IMR-90 (cell line): ENCODE measurements at regions not wholly inside any gene's neighbourhood (a gene's known extent, or its start where the extent isn't known, plus 50 kb on each side); places are given as distances from the start of the nearest gene placed in this dataset.
A peak's percentile ranks its signal among the peaks of the same experiment; 100 is the strongest.

Source experiments
- ATAC-seq: fragments of 200-7000 bp; cut with Tn5 transposase; 2 replicates; pipeline ENCODE4 v1.9.1; 2020; ENCODE audit warnings: low read depth, mild to moderate bottlenecking, moderate library complexity
- BruUV-seq: library from RNA; stranded (reverse); fragments of 400-500 nt; replicated peaks from 2 replicates; lab custom pipeline; 2021; lab: Mats Ljungman, UMichigan
- CTCF ChIA-PET: fragments of 300-600 bp; formaldehyde crosslinking; extraction: SDS; loops from one replicate; lab custom pipeline; 2021; ENCODE audit warnings: antibody characterized with exemption; lab: Yijun Ruan, JAX
- POLR2A ChIA-PET: fragments of 300-600 bp; sonication (Branson Sonifier 250); formaldehyde crosslinking; loops from one replicate; lab custom pipeline; 2022; ENCODE audit warnings: antibody characterized with exemption; ENCODE audit not compliant: unreplicated experiment; lab: Charles Lee
- DNase-seq: peaks from one replicate; pipeline ENCODE4 v3.0.0; 2013
- H2AFZ ChIP-seq: replicated peaks from 2 replicates; pipeline ENCODE3; 2013; ENCODE audit warnings: low read length, mild to moderate bottlenecking; ENCODE audit not compliant: poor library complexity
- H2AK5ac ChIP-seq: 2 replicates; pipeline ENCODE4 v1.6.1; 2013; ENCODE audit warnings: low read depth, low read length, inconsistent platforms
- H2AK9ac ChIP-seq: replicated peaks from 2 replicates; pipeline ENCODE3; 2013; ENCODE audit warnings: mild to moderate bottlenecking, low read depth, low read length, moderate library complexity; ENCODE audit not compliant: poor library complexity
- H2BK120ac ChIP-seq: 2 replicates; pipeline ENCODE4 v1.6.1; 2013; ENCODE audit warnings: low read depth, low read length, inconsistent platforms
- H2BK15ac ChIP-seq: 3 replicates; pipeline ENCODE4 v1.6.1; 2013; ENCODE audit warnings: low read depth, low read length, inconsistent platforms
- H2BK20ac ChIP-seq: 2 replicates; pipeline ENCODE4 v1.6.1; 2013; ENCODE audit warnings: low read depth, mild to moderate bottlenecking, inconsistent platforms, low read length, moderate library complexity
- H2BK5ac ChIP-seq: 2 replicates; pipeline ENCODE4 v1.6.1; 2013; ENCODE audit warnings: mild to moderate bottlenecking, low read depth, low read length, inconsistent platforms; ENCODE audit not compliant: poor library complexity, severe bottlenecking
- H3K14ac ChIP-seq: replicated peaks from 2 replicates; pipeline ENCODE4 v1.6.1; 2013; ENCODE audit warnings: low read depth, low read length, inconsistent platforms
- H3K18ac ChIP-seq: 2 replicates; pipeline ENCODE4 v1.6.1; 2013; ENCODE audit warnings: low read depth, low read length, control low read depth
- H3K23ac ChIP-seq: 2 replicates; pipeline ENCODE4 v1.6.1; 2013; ENCODE audit warnings: low read depth, low read length, inconsistent platforms
- H3K27ac ChIP-seq: 2 replicates; pipeline ENCODE4 v1.5.1; 2013; ENCODE audit warnings: mild to moderate bottlenecking, control low read depth, low read length; ENCODE audit not compliant: insufficient read depth
- H3K27me3 ChIP-seq: 2 replicates; pipeline ENCODE4 v1.6.1; 2013; ENCODE audit warnings: low read length; ENCODE audit not compliant: control insufficient read depth, insufficient read depth
- H3K36me3 ChIP-seq: 2 replicates; pipeline ENCODE4 v1.6.1; 2013; ENCODE audit warnings: low read length, mixed read lengths; ENCODE audit not compliant: control insufficient read depth, insufficient read depth
- H3K4ac ChIP-seq: 2 replicates; pipeline ENCODE4 v1.6.1; 2013; ENCODE audit warnings: low read depth, low read length, inconsistent platforms
- H3K4me1 ChIP-seq: 2 replicates; pipeline ENCODE4 v1.6.1; 2013; ENCODE audit warnings: low read length, mixed read lengths; ENCODE audit not compliant: control insufficient read depth, insufficient read depth
- H3K4me2 ChIP-seq: 2 replicates; pipeline ENCODE4 v1.6.1; 2013; ENCODE audit warnings: low read depth, mild to moderate bottlenecking, control low read depth, low read length, moderate library complexity
- H3K4me3 ChIP-seq: 2 replicates; pipeline ENCODE4 v1.5.1; 2013; ENCODE audit warnings: low read depth, mild to moderate bottlenecking, control low read depth, low read length, moderate library complexity; ENCODE audit not compliant: insufficient read depth
- H3K56ac ChIP-seq: 2 replicates; pipeline ENCODE4 v1.6.1; 2013; ENCODE audit warnings: low read length, inconsistent platforms; ENCODE audit not compliant: insufficient read depth; ENCODE audit errors: extremely low read depth
- H3K79me1 ChIP-seq, 2 experiments: 2 replicates each; pipeline ENCODE4 v1.6.1; 2013; ENCODE audit warnings: low read length in 2 of 2, inconsistent platforms in 1 of 2, low read depth in 1 of 2
- H3K9ac ChIP-seq: 2 replicates; pipeline ENCODE4 v1.6.1; 2013; ENCODE audit warnings: low read depth, low read length, control low read depth
- H3K9me1 ChIP-seq: 2 replicates; pipeline ENCODE4 v1.6.1; 2013; ENCODE audit warnings: low read length, inconsistent platforms; ENCODE audit not compliant: insufficient read depth
- H3K9me3 ChIP-seq: 2 replicates; pipeline ENCODE4 v1.6.1; 2013; ENCODE audit warnings: low read length; ENCODE audit not compliant: control insufficient read depth, insufficient read depth
- H4K20me1 ChIP-seq: 2 replicates; pipeline ENCODE4 v1.6.1; 2013; ENCODE audit warnings: low read length, inconsistent platforms; ENCODE audit not compliant: insufficient read depth
- H4K5ac ChIP-seq: 2 replicates; pipeline ENCODE4 v1.6.1; 2013; ENCODE audit warnings: mild to moderate bottlenecking, low read depth, low read length, control low read depth
- H4K8ac ChIP-seq, 2 experiments: 2 replicates each; pipeline ENCODE4 v1.6.1; 2013; ENCODE audit warnings: low read depth in 2 of 2, low read length in 2 of 2, control low read depth in 1 of 2, inconsistent platforms in 1 of 2
- H4K91ac ChIP-seq: 2 replicates; pipeline ENCODE4 v1.6.1; 2013; ENCODE audit warnings: low read depth, low read length, inconsistent platforms; ENCODE audit not compliant: insufficient read depth
- MAFK ChIP-seq: IDR thresholded peaks from 2 replicates; pipeline ENCODE4 v1.6.1; 2012; ENCODE audit warnings: low read depth, low read length, improper control_type of control experiment
- MXI1 ChIP-seq: IDR thresholded peaks from 2 replicates; pipeline ENCODE4 v1.6.1; 2012; ENCODE audit warnings: low read depth, mild to moderate bottlenecking, low read length, moderate library complexity, borderline replicate concordance
- RCOR1 ChIP-seq: IDR thresholded peaks from 2 replicates; pipeline ENCODE4 v1.6.1; 2012; ENCODE audit warnings: mild to moderate bottlenecking, low read length, improper control_type of control experiment; ENCODE audit not compliant: insufficient replicate concordance
- WGBS, 2 experiments: methylation state at CpG; one replicate each; pipeline versions ENCODE4 v1.1.5 to v1.1.7; 2013; ENCODE audit warnings: missing lambda C conversion rate in 2 of 2; ENCODE audit not compliant: insufficient read length in 1 of 2; ENCODE audit errors: extremely low coverage in 2 of 2; 5-methylcytosine and 5-hydroxymethylcytosine counted together
- dilution Hi-C: fragments of 300-500 bp; cut with HindIII; formaldehyde crosslinking; loops from one replicate; pipeline ENCODE4 v1.14.3; 2018; ENCODE audit warnings: low sequenced_read_pairs; ENCODE audit not compliant: unreplicated experiment
- in situ Hi-C: fragments of 300-500 bp; cut with MboI; formaldehyde crosslinking; loops from 3 replicates; pipeline ENCODE4 v1.14.3; 2019; ENCODE audit warnings: low sequenced_read_pairs, inconsistent platforms, mixed read lengths
- intact Hi-C: fragments of 100-400 bp; cut with micrococcal nuclease; formaldehyde crosslinking; loops from 2 replicates; pipeline ENCODE4 v1.10.0; 2022

DNA sequence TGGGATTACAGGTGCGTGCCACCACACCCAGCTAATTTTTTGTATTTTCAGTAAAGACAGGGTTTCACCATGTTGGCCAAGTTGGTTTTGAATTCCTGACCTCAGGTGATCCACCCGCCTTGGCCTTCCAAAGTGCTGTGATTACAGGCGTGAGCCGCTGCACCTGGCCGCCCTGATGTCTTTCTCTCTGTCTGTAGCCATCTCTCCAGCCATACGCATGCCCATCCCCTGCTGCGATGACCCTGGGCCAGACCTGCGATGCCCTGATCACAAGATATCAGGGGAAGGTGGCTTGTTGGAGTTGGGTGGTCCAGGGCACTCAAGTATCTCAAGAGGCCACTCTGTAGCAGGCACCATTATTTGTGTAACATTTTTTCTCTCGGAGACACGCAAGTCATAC lies 54.4 kb upstream of the RBFOX2 start:
- Histone ChIP-seq H3K79me1 (no peaks in the 10 kb centered on the region), H2AK9ac (no peak overlapping the region), H3K9me1 (peaks cover 11% of the 10 kb centered on the region; the same call in 1 of the 2 replicates), H3K23ac (no peak overlapping the region), H3K9me3 (no peaks in the 10 kb centered on the region), H2AFZ (no peak overlapping the region), H3K4me2 (no peak overlapping the region), H4K8ac (no peak overlapping the region), H4K20me1 (no peaks in the 10 kb centered on the region), H3K27ac (no peak overlapping the region), H3K4ac (no peak overlapping the region), H3K36me3 (no peaks in the 10 kb centered on the region), H2AK5ac (peak overlapping the region; percentile 62; the same call in 1 of the 2 replicates), H3K9ac (no peak overlapping the region), H2BK15ac (no peak overlapping the region), H2BK5ac (no peak overlapping the region), H2BK20ac (no peak overlapping the region), H4K91ac (no peak overlapping the region), H3K56ac (no peak overlapping the region), H3K27me3 (no peaks in the 10 kb centered on the region), H2BK120ac (no peak overlapping the region), H3K4me1 (peaks cover 2% of the 10 kb centered on the region), H3K4me3 (no peak overlapping the region), H4K5ac (no peak overlapping the region), H3K18ac (no peak overlapping the region), H3K14ac (no peak overlapping the region)
- 100% methylated on average over 2 of the region's 10 CpGs; no CpG with 5 or more reads in 1 of the 2 experiments for WGBS, 2 experiments
- no peak for TF ChIP-seq MXI1
- TF ChIP-seq MAFK, result no peak
- no peak for TF ChIP-seq RCOR1
- ATAC-seq (no peak), DNase-seq (no peak)
- intact Hi-C loops (no loop called here), in situ Hi-C loops (no loop called here), dilution Hi-C loops (no loop called here)
- BruUV-seq, result no TSS peak
- POLR2A ChIA-PET, result no interaction called here
- CTCF ChIA-PET, result interaction anchor here (2.1 kb wide), 1 partner anchor 17 kb away, joined by 10 read pairs; no protein-coding TSS in a partner anchor
